H9 (cell line): ENCODE measurements at regions not wholly inside any gene's neighbourhood (a gene's known extent, or its start where the extent isn't known, plus 50 kb on each side); places are given as distances from the start of the nearest gene placed in this dataset.

Experiments
- DNase-seq: peaks from one replicate; pipeline ENCODE4 v3.0.0-alpha.2; 2017
- H2AFZ ChIP-seq: one replicate; pipeline ENCODE4 v1.6.1; 2013; ENCODE audit warnings: mild to moderate bottlenecking, low read length, control low read depth, moderate library complexity
- H2AK5ac ChIP-seq: 2 replicates; pipeline ENCODE4 v1.6.1; 2013; ENCODE audit warnings: low read length, control low read depth, mixed read lengths; ENCODE audit not compliant: insufficient read length
- H2BK120ac ChIP-seq: one replicate; pipeline ENCODE4 v1.6.1; 2013; ENCODE audit warnings: low read depth, mild to moderate bottlenecking, low read length, control low read depth, inconsistent platforms; ENCODE audit not compliant: poor library complexity, severe bottlenecking
- H2BK12ac ChIP-seq: 2 replicates; pipeline ENCODE4 v1.6.1; 2013; ENCODE audit warnings: low read length, control low read depth, mixed read lengths, low read depth; ENCODE audit not compliant: insufficient read length
- H2BK15ac ChIP-seq: 2 replicates; pipeline ENCODE4 v1.6.1; 2013; ENCODE audit warnings: low read depth, low read length, control low read depth
- H2BK20ac ChIP-seq: one replicate; pipeline ENCODE4 v1.6.1; 2013; ENCODE audit warnings: low read depth, mild to moderate bottlenecking, low read length, control low read depth, inconsistent platforms; ENCODE audit not compliant: poor library complexity, severe bottlenecking
- H2BK5ac ChIP-seq: 2 replicates; pipeline ENCODE4 v1.6.1; 2013; ENCODE audit warnings: low read length, control low read depth, mixed read lengths; ENCODE audit not compliant: insufficient read length
- H3K14ac ChIP-seq: 2 replicates; pipeline ENCODE4 v1.6.1; 2013; ENCODE audit warnings: low read length, control low read depth; ENCODE audit not compliant: insufficient read depth
- H3K18ac ChIP-seq: 2 replicates; pipeline ENCODE4 v1.6.1; 2013; ENCODE audit warnings: low read depth, mild to moderate bottlenecking, mixed read lengths, low read length, control low read depth; ENCODE audit not compliant: insufficient read length
- H3K23ac ChIP-seq: 2 replicates; pipeline ENCODE4 v1.6.1; 2013; ENCODE audit warnings: low read length, control low read depth, mixed read lengths, low read depth; ENCODE audit not compliant: insufficient read length
- H3K23me2 ChIP-seq: 2 replicates; pipeline ENCODE4 v1.6.1; 2013; ENCODE audit warnings: low read depth, mild to moderate bottlenecking, mixed read lengths, low read length, control low read depth; ENCODE audit not compliant: insufficient read length, poor library complexity, severe bottlenecking
- H3K27ac ChIP-seq: 2 replicates; pipeline ENCODE4 v1.5.1; 2013; ENCODE audit warnings: low read length, control low read depth, mixed read lengths, low read depth; ENCODE audit not compliant: insufficient read length
- H3K27me3 ChIP-seq: 2 replicates; pipeline ENCODE4 v1.6.1; 2013; ENCODE audit warnings: low read length, control low read depth, inconsistent platforms; ENCODE audit not compliant: insufficient read depth
- H3K4ac ChIP-seq: 2 replicates; pipeline ENCODE4 v1.6.1; 2013; ENCODE audit warnings: low read depth, mild to moderate bottlenecking, control low read depth, inconsistent platforms, low read length, moderate library complexity
- H3K4me1 ChIP-seq: 2 replicates; pipeline ENCODE4 v1.6.1; 2013; ENCODE audit warnings: low read length, control low read depth, inconsistent platforms; ENCODE audit not compliant: insufficient read depth
- H3K4me2 ChIP-seq: 2 replicates; pipeline ENCODE4 v1.6.1; 2013; ENCODE audit warnings: low read length, control low read depth, mixed read lengths; ENCODE audit not compliant: insufficient read length, insufficient read depth
- H3K56ac ChIP-seq: 2 replicates; pipeline ENCODE4 v1.6.1; 2013; ENCODE audit warnings: low read depth, mild to moderate bottlenecking, mixed read lengths, low read length, control low read depth; ENCODE audit not compliant: insufficient read length
- H3K79me1 ChIP-seq: 2 replicates; pipeline ENCODE4 v1.6.1; 2013; ENCODE audit warnings: low read depth, mild to moderate bottlenecking, moderate library complexity, low read length, control low read depth, inconsistent platforms; ENCODE audit not compliant: insufficient read depth, poor library complexity, severe bottlenecking
- H3K79me2 ChIP-seq: 2 replicates; pipeline ENCODE4 v1.6.1; 2013; ENCODE audit warnings: low read length, control low read depth, inconsistent platforms; ENCODE audit not compliant: insufficient read depth
- H3K9ac ChIP-seq: 2 replicates; pipeline ENCODE4 v1.6.1; 2013; ENCODE audit warnings: low read length, control low read depth, mixed read lengths; ENCODE audit not compliant: insufficient read length; ENCODE audit errors: extremely low read depth
- H3K9me3 ChIP-seq: one replicate; pipeline ENCODE4 v1.6.1; 2013; ENCODE audit warnings: low read depth, low read length, inconsistent platforms; ENCODE audit not compliant: control insufficient read depth
- H3T11ph ChIP-seq: one replicate; pipeline ENCODE4 v1.6.1; 2013; ENCODE audit warnings: mild to moderate bottlenecking, low read length, control low read depth, inconsistent platforms
- H4K20me1 ChIP-seq: one replicate; pipeline ENCODE4 v1.6.1; 2013; ENCODE audit not compliant: control insufficient read depth, insufficient read length, insufficient read depth
- H4K5ac ChIP-seq: 2 replicates; pipeline ENCODE4 v1.6.1; 2013; ENCODE audit warnings: low read depth, mild to moderate bottlenecking, mixed read lengths, low read length, control low read depth; ENCODE audit not compliant: insufficient read length
- H4K8ac ChIP-seq: replicated peaks from 2 replicates; pipeline ENCODE4 v1.6.1; 2013; ENCODE audit warnings: low read length, control low read depth, mixed read lengths, low read depth; ENCODE audit not compliant: insufficient read length
- H4K91ac ChIP-seq: 2 replicates; pipeline ENCODE4 v1.6.1; 2013; ENCODE audit warnings: low read depth, mild to moderate bottlenecking, moderate library complexity, mixed read lengths, low read length, control low read depth; ENCODE audit not compliant: insufficient read length
- H3K27ac Mint-ChIP-seq, 3 experiments: 2 replicates in 2 of 3; 3 replicates in 1 of 3; pipeline ENCODE4 v1.8.0; 2020 to 2021; ENCODE audit warnings: mixed read lengths in 3 of 3, mild to moderate bottlenecking in 1 of 3, moderate library complexity in 1 of 3
- H3K27me3 Mint-ChIP-seq: 2 replicates; pipeline ENCODE4 v1.8.0; 2021; ENCODE audit warnings: low read depth, mild to moderate bottlenecking, moderate library complexity, mixed read lengths
- H3K36me3 Mint-ChIP-seq, 3 experiments: 2 replicates in 2 of 3; 3 replicates in 1 of 3; pipeline ENCODE4 v1.8.0; 2020 to 2021; ENCODE audit warnings: low read depth in 3 of 3, mixed read lengths in 3 of 3; ENCODE audit not compliant: insufficient read depth in 1 of 3
- H3K4me1 Mint-ChIP-seq, 2 experiments: 2 replicates each; pipeline ENCODE4 v1.8.0; 2020; ENCODE audit warnings: mixed read lengths in 2 of 2
- H3K4me3 Mint-ChIP-seq, 2 experiments: 2 replicates in 1 of 2; 3 replicates in 1 of 2; pipeline ENCODE4 v1.8.0; 2020 to 2021; ENCODE audit warnings: mild to moderate bottlenecking in 2 of 2, mixed read lengths in 2 of 2, moderate library complexity in 1 of 2
- H3K9me3 Mint-ChIP-seq, 2 experiments: 2 replicates in 1 of 2; 3 replicates in 1 of 2; pipeline ENCODE4 v1.8.0; 2020; ENCODE audit warnings: mild to moderate bottlenecking in 2 of 2, mixed read lengths in 2 of 2, moderate library complexity in 1 of 2
- TF ChIP-seq, protein P1 (sequence below): fragments of 200-600 bp; sonication (generic); conservative IDR thresholded peaks from 3 replicates; pipeline ENCODE4 v1.8.0; 2021; ENCODE audit warnings: antibody characterized with exemption, mild to moderate bottlenecking

DNA sequence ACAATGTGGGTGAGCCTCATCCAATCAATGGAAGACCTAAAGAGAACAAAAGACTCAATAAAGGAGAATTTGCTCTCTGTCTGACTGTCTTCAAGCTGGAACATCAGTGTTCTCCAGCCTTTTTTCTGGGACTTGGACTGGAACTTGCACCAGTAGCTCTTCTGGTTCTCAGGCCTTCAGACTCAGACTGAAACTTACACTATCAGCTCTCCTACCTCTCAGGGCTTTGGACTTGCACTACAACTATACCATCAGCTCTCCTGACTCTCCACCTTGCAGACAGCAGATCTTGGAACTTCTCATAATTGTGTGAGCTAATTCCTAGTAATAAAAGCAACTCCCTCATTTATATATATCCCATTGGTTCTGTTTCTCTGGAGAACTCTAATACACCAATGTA lies 185.9 kb downstream of the SMIM20 start:
- H4K91ac ChIP-seq, result no peak overlapping the region
- no peak overlapping the region for H3K23ac ChIP-seq
- H3K9ac ChIP-seq, result no peak overlapping the region
- no peak overlapping the region for H2BK20ac ChIP-seq
- H2BK12ac ChIP-seq, result no peak overlapping the region
- no peak overlapping the region for H3K4me2 ChIP-seq
- H3K79me1 ChIP-seq, result no peaks in the 10 kb centered on the region
- no peaks in the 10 kb centered on the region for H3K4me1 ChIP-seq
- no peaks in the 10 kb centered on the region for H3K9me3 ChIP-seq
- Mint-ChIP-seq H3K27me3 (no peaks in the 10 kb centered on the region; the same call in 1 of the 2 replicates), H3K27ac (no peak overlapping the region), H3K36me3 (no peaks in the 10 kb centered on the region), H3K9me3 (peaks cover 4 to 7% of the 10 kb centered on the region in 2 experiments; a peak in 4 of 5 replicates), H3K4me1 (no peaks in the 10 kb centered on the region), H3K4me3 (no peak overlapping the region)
- H3K27me3 ChIP-seq, result no peaks in the 10 kb centered on the region
- no peaks in the 10 kb centered on the region for H3K79me2 ChIP-seq
- DNase-seq, result no peak
- no peak overlapping the region for H2BK15ac ChIP-seq
- H3K27ac ChIP-seq, result no peak overlapping the region
- H3K23me2 ChIP-seq, result no peaks in the 10 kb centered on the region
- H3T11ph ChIP-seq, result no peak overlapping the region
- H3K4ac ChIP-seq, result no peak overlapping the region
- TF ChIP-seq, protein P1, sequence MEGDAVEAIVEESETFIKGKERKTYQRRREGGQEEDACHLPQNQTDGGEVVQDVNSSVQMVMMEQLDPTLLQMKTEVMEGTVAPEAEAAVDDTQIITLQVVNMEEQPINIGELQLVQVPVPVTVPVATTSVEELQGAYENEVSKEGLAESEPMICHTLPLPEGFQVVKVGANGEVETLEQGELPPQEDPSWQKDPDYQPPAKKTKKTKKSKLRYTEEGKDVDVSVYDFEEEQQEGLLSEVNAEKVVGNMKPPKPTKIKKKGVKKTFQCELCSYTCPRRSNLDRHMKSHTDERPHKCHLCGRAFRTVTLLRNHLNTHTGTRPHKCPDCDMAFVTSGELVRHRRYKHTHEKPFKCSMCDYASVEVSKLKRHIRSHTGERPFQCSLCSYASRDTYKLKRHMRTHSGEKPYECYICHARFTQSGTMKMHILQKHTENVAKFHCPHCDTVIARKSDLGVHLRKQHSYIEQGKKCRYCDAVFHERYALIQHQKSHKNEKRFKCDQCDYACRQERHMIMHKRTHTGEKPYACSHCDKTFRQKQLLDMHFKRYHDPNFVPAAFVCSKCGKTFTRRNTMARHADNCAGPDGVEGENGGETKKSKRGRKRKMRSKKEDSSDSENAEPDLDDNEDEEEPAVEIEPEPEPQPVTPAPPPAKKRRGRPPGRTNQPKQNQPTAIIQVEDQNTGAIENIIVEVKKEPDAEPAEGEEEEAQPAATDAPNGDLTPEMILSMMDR, result no peak
- H4K8ac ChIP-seq, result no peak overlapping the region
- no peak overlapping the region for H2AFZ ChIP-seq
- H2BK5ac ChIP-seq, result no peak overlapping the region
- no peak overlapping the region for H2AK5ac ChIP-seq
- H3K18ac ChIP-seq, result no peak overlapping the region
- H4K5ac ChIP-seq, result no peak overlapping the region
- no peak overlapping the region for H3K14ac ChIP-seq
- H2BK120ac ChIP-seq, result no peak overlapping the region
- H3K56ac ChIP-seq, result no peak overlapping the region
- H4K20me1 ChIP-seq, result no peaks in the 10 kb centered on the region
